Fibroblast of mammary gland (primary cell): ENCODE measurements at regions not wholly inside any gene's neighbourhood (a gene's known extent, or its start where the extent isn't known, plus 50 kb on each side); places are given as distances from the start of the nearest gene placed in this dataset.
"Not testable (repeated sequence)": the region's sequence is repeated elsewhere in the genome, so short reads cannot be mapped to it uniquely, and the experiment has no call there.

Source experiments
- DNase-seq: peaks from one replicate; pipeline ENCODE4 v3.0.0-alpha.2; 2010; ENCODE audit warnings: low read depth
- H3K4me3 ChIP-seq: 2 replicates; pipeline ENCODE4 v1.5.1; 2011; ENCODE audit warnings: low read depth, mild to moderate bottlenecking, low read length, moderate library complexity; ENCODE audit not compliant: control insufficient read depth
- TF ChIP-seq, protein P1 (sequence below): conservative IDR thresholded peaks from 2 replicates; pipeline ENCODE4 v1.5.1; 2011; ENCODE audit warnings: low read depth, low read length, inconsistent platforms; ENCODE audit not compliant: control insufficient read depth, insufficient read depth

DNA sequence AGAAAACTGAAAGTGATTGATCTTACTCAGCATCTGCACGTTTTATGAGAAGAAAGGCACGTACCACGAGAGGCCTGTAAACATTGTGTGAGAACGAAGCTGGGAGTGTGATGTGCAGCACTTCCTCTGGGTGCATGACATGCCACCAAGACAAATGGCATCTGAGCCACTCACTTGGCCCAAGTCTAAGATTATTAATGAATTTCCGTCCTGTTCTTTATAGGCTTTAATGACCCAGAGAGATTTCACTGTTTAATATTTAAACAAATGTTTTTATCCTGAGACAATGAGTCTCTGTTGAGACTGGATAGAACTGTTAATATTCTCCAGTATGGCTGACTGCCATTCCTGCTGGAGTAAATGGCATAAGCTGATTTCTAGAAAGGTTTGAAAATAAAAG lies 172.6 kb upstream of the PHACTR1 start:
- TF ChIP-seq, protein P1, sequence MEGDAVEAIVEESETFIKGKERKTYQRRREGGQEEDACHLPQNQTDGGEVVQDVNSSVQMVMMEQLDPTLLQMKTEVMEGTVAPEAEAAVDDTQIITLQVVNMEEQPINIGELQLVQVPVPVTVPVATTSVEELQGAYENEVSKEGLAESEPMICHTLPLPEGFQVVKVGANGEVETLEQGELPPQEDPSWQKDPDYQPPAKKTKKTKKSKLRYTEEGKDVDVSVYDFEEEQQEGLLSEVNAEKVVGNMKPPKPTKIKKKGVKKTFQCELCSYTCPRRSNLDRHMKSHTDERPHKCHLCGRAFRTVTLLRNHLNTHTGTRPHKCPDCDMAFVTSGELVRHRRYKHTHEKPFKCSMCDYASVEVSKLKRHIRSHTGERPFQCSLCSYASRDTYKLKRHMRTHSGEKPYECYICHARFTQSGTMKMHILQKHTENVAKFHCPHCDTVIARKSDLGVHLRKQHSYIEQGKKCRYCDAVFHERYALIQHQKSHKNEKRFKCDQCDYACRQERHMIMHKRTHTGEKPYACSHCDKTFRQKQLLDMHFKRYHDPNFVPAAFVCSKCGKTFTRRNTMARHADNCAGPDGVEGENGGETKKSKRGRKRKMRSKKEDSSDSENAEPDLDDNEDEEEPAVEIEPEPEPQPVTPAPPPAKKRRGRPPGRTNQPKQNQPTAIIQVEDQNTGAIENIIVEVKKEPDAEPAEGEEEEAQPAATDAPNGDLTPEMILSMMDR, result no peak
- no peak for DNase-seq
- H3K4me3 ChIP-seq, result no peak overlapping the region

DNA sequence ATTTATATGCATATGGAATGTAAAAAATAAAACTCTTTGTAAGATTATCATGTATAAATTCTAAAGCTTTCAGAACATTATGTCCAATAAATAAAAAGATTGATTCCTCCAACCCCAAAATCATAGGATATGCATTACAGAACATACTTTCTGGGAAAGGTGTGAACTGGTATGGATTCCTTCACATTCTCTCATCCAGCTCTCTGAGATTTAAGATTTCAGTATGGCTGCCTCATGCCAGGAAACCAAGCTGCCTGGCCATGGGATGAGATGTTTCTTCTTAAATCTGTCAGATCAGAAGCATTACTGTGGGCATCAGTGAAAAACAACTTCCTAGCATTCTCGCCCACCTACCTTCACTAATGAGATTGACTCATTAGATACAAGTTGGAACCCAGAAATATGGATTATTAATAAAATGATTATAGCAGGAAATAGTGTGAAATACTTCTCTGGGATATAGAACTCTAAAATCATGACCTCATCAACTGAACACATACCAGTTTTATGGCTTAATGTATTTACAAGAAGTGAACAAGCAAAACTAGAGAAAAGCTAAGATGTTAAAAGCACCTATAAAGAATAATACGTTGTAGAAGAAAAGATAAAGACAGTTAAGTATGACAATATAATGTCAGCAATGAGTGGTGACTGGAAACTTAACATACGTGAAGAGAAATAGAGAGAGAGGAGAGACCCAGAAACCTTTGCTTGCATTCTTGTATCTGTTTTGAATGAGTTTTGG lies 171.6 kb upstream of the PHACTR1 start:
- no peak for DNase-seq
- H3K4me3 ChIP-seq, result no peak overlapping the region
- TF ChIP-seq, protein P1, result no peak

DNA sequence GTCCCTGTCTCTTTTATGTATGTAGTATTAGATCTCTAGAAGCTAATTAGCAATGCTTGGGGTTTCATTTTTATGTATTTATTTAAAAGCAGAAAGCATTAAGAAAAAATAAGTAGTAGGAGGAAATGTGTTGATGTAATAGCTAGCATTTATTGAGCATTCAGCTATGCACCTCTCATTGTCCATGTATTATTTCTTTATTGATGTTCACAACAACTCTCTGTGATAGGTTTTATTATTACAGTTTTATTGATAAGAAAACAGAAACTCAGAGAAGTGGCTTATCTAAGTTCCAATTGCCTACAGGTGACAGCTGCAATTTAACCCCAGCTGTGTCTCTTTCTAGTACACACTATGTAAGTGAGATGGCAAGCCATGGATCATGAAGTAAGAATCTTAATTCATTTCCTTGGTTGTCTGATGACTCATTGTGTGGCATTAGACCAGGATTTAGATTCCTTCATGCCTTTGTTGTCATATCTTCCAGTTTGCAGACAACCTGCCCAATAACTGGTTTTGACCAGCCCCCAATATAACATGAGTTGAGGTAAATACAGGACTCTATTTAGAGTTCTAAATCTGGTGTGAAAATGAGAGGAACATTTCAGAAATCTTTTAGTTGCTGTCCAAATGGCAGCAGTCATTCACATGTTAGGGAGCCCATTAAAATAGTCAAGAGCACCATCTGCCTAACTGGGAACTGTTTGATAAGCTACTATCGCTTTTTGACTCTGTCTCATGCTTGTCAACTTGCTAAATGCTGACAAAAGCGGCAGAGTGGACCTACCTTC lies 170.8 kb upstream of the PHACTR1 start:
- no peak overlapping the region for H3K4me3 ChIP-seq
- DNase-seq, result peak; percentile 43
- TF ChIP-seq, protein P1, result no peak

DNA sequence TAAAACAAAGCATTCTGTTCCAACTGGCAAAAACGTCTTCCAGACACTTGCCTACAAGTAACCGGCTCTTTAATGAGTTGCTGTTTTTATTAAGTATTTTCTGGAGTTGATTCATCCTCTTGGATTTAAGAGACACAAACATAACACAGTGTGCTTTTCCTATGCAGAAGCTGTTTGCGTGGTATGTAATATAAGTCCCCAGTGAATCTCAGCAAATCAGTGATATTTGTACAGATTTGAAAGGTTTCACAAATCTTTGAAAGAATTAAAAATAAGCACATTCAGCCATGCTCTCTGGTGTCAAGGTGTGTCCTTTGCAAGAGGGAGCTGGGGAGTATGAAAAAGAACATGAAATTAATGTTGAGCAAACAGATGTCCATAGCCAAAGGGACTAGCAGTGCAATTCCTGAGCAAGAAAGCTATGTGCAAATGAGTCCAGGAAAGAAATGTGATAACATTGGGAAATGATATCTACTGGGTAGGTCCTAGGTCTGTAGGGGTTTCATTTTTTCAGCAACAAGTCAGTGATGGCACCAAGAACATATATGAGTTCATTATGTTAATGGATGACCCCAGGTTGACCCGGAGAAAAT lies 170.1 kb upstream of the PHACTR1 start:
- no peak overlapping the region for H3K4me3 ChIP-seq
- no peak for DNase-seq
- TF ChIP-seq, protein P1, result no peak

DNA sequence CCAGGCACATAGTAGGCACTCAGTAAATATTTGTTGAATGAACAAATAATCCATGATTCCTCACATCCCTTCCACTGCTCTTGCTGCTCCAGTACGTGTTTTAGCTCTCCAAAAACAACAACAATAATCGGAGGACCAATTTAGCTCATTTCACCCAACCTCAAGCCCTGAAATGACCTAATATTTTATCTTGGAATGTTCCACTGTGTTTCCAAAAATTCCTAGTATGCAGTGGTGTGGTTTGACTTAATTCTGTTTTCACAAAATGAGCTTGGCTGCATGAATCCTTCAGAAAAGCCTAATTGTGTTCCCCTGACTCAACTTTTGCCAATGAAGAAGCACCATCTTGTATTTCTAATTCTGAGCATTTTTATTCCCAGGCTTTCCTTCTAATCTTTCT lies 168.0 kb upstream of the PHACTR1 start:
- TF ChIP-seq, protein P1, result no peak
- no peak overlapping the region for H3K4me3 ChIP-seq
- no peak for DNase-seq

DNA sequence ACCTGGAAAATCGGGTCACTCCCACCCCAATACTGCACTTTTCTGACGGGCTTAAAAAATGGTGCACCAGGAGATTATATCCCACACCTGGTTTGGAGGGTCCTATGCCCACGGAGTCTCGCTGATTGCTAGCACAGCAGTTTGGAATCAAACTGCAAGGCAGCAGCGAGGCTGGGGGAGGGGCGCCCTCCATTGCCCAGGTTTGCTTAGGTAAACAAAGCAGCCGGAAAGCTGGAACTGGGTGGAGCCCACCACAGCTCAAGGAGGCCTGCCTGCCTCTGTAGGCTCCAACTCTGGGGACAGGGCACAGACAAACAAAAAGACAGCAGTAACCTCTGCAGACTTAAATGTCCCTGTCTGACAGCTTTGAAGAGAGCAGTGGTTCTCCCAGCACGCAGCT lies 167.1 kb upstream of the PHACTR1 start:
- DNase-seq, H3K4me3 ChIP-seq: not testable (repeated sequence)

DNA sequence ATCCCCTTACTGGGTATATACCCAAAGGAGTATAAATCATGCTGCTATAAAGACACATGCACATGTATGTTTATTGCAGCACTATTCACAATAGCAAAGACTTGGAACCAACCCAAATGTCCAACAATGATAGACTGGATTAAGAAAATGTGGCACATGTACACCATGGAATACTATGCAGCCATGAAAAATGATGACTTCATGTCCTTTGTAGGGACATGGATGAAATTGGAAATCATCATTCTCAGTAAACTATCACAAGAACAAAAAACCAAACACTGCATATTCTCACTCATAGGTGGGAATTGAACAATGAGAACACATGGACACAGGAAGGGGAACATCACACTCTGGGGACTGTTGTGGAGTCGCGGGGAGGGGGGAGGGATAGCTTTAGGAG lies 161.7 kb upstream of the PHACTR1 start:
- not testable (repeated sequence) for DNase-seq, H3K4me3 ChIP-seq
